ENCODE measurements at regions not wholly inside any gene's neighbourhood (a gene's known extent, or its start where the extent isn't known, plus 50 kb on each side); places are given as distances from the start of the nearest gene placed in this dataset.
"Not testable (repeated sequence)": the region's sequence is repeated elsewhere in the genome, so short reads cannot be mapped to it uniquely, and the experiment has no call there.

- Histone ChIP-seq H3K27me3 (ENCODE audit: low read depth, low read length) (no peaks in the 10 kb centered on the region), H3K36me3 (replicated peaks; ENCODE audit: low read depth, low read length) (no peaks in the 10 kb centered on the region), H3K9me3 (ENCODE audit: insufficient read depth, low read length) (no peaks in the 10 kb centered on the region), H2AFZ (ENCODE audit: low read depth, low read length) (no peak overlapping the region), H3K4me1 (ENCODE audit: low read length) (no peaks in the 10 kb centered on the region), H4K20me1 (ENCODE audit: insufficient read depth, low read length) (no peaks in the 10 kb centered on the region), H3K79me2 (ENCODE audit: low read length) (no peaks in the 10 kb centered on the region), H3K4me3 (ENCODE audit: low read length) (no peak overlapping the region), H3K4me2 (ENCODE audit: low read length) (no peak overlapping the region), H3K9ac (ENCODE audit: low read length) (no peak overlapping the region), H3K27ac (ENCODE audit: low read length) (no peak overlapping the region)
- TF ChIP-seq EZH2phosphoT487 (IDR thresholded peaks at IDR 0.05; ENCODE audit: low read depth): no peak
- TF ChIP-seq, protein P1, sequence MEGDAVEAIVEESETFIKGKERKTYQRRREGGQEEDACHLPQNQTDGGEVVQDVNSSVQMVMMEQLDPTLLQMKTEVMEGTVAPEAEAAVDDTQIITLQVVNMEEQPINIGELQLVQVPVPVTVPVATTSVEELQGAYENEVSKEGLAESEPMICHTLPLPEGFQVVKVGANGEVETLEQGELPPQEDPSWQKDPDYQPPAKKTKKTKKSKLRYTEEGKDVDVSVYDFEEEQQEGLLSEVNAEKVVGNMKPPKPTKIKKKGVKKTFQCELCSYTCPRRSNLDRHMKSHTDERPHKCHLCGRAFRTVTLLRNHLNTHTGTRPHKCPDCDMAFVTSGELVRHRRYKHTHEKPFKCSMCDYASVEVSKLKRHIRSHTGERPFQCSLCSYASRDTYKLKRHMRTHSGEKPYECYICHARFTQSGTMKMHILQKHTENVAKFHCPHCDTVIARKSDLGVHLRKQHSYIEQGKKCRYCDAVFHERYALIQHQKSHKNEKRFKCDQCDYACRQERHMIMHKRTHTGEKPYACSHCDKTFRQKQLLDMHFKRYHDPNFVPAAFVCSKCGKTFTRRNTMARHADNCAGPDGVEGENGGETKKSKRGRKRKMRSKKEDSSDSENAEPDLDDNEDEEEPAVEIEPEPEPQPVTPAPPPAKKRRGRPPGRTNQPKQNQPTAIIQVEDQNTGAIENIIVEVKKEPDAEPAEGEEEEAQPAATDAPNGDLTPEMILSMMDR (IDR thresholded peaks at IDR 0.05; ENCODE audit: low read depth, low read length): no peak
These were observed 380.0 kb downstream of the GLRX3 start for GRCh38 chr10:130516141-130516735.

DNA sequence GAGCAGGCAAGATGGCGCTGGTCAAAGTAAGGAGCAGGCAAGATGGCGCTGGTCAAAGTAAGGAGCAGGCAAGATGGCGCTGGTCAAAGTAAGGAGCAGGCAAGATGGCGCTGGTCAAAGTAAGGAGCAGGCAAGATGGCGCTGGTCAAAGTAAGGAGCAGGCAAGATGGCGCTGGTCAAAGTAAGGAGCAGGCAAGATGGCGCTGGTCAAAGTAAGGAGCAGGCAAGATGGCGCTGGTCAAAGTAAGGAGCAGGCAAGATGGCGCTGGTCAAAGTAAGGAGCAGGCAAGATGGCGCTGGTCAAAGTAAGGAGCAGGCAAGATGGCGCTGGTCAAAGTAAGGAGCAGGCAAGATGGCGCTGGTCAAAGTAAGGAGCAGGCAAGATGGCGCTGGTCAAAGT, 382.7 kb downstream of the GLRX3 start:
- not testable (repeated sequence) for H3K4me3 ChIP-seq (ENCODE audit: low read length); H4K20me1 ChIP-seq (ENCODE audit: insufficient read depth, low read length); H3K36me3 ChIP-seq (replicated peaks; ENCODE audit: low read depth, low read length); H3K27ac ChIP-seq (ENCODE audit: low read length); H3K79me2 ChIP-seq (ENCODE audit: low read length); H3K27me3 ChIP-seq (ENCODE audit: low read depth, low read length); H3K9me3 ChIP-seq (ENCODE audit: insufficient read depth, low read length); H3K4me2 ChIP-seq (ENCODE audit: low read length); H3K9ac ChIP-seq (ENCODE audit: low read length); H3K4me1 ChIP-seq (ENCODE audit: low read length); H2AFZ ChIP-seq (ENCODE audit: low read depth, low read length)

DNA sequence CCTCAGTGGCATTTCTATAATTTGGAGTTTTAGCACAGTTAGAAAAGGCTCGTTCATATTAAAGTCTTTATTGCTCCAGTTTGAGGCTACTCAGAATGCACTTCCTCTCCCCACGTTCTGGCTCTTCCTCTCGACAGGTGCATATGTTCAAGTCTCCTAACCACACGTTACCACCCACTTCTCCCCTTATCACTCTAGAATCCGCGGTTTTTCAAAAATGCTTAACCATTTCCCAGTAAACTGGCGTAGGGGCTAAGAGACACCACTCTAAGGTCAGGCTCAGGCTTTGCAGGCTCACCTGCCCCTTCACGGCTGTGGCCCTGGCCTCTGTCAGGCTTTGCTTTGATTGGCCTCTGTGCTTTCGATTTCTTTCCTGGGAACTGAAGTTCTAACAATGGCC, 383.6 kb downstream of the GLRX3 start:
- Histone ChIP-seq H3K4me3 (ENCODE audit: low read length) (no peak overlapping the region), H3K4me2 (ENCODE audit: low read length) (no peak overlapping the region), H2AFZ (ENCODE audit: low read depth, low read length) (no peak overlapping the region), H3K79me2 (ENCODE audit: low read length) (no peaks in the 10 kb centered on the region), H3K27ac (ENCODE audit: low read length) (no peak overlapping the region), H3K4me1 (ENCODE audit: low read length) (no peaks in the 10 kb centered on the region), H3K36me3 (replicated peaks; ENCODE audit: low read depth, low read length) (no peaks in the 10 kb centered on the region), H4K20me1 (ENCODE audit: insufficient read depth, low read length) (no peaks in the 10 kb centered on the region), H3K9me3 (ENCODE audit: insufficient read depth, low read length) (no peaks in the 10 kb centered on the region), H3K9ac (ENCODE audit: low read length) (no peak overlapping the region), H3K27me3 (ENCODE audit: low read depth, low read length) (no peaks in the 10 kb centered on the region)
- TF ChIP-seq, protein P1 (IDR thresholded peaks at IDR 0.05; ENCODE audit: low read depth, low read length): no peak
- no peak for TF ChIP-seq EZH2phosphoT487 (IDR thresholded peaks at IDR 0.05; ENCODE audit: low read depth)

GRCh38 chr10:130531312-130531711, 395.1 kb downstream of the GLRX3 start:
- Histone ChIP-seq H3K27ac (ENCODE audit: low read length) (no peak overlapping the region), H3K4me3 (ENCODE audit: low read length) (no peak overlapping the region), H4K20me1 (ENCODE audit: insufficient read depth, low read length) (no peaks in the 10 kb centered on the region), H3K9ac (ENCODE audit: low read length) (no peak overlapping the region), H3K27me3 (ENCODE audit: low read depth, low read length) (no peaks in the 10 kb centered on the region), H3K4me1 (ENCODE audit: low read length) (no peaks in the 10 kb centered on the region), H3K9me3 (ENCODE audit: insufficient read depth, low read length) (no peaks in the 10 kb centered on the region), H3K79me2 (ENCODE audit: low read length) (no peaks in the 10 kb centered on the region), H3K36me3 (replicated peaks; ENCODE audit: low read depth, low read length) (no peaks in the 10 kb centered on the region), H2AFZ (ENCODE audit: low read depth, low read length) (no peak overlapping the region), H3K4me2 (ENCODE audit: low read length) (no peak overlapping the region)
- TF ChIP-seq, protein P1 (IDR thresholded peaks at IDR 0.05; ENCODE audit: low read depth, low read length): no peak

DNA sequence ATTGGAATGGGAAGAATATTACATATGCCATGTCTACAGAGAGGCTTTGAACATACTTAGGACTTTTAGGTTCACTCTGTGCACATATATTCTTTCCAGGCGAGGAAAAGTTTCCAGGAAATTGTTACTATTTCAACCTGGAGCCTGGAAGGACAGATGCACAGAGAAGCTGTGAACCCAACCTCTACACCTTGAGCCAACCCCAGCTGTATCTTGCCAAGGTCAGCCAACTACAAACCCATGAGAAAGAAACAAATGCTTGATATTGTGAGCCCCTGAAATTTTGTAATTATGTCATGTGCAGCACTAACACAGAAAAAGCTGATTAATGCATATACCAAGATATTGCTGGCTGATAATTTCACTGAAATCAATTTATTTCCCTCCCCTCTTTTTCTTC, 404.9 kb downstream of the GLRX3 start:
- no peaks in the 10 kb centered on the region for H3K9me3 ChIP-seq (ENCODE audit: insufficient read depth, low read length)
- H3K27me3 ChIP-seq (ENCODE audit: low read depth, low read length): no peaks in the 10 kb centered on the region
- no peak overlapping the region for H2AFZ ChIP-seq (ENCODE audit: low read depth, low read length)
- H3K4me1 ChIP-seq (ENCODE audit: low read length): no peaks in the 10 kb centered on the region
- H3K27ac ChIP-seq (ENCODE audit: low read length): no peak overlapping the region
- no peaks in the 10 kb centered on the region for H3K79me2 ChIP-seq (ENCODE audit: low read length)
- no peak overlapping the region for H3K9ac ChIP-seq (ENCODE audit: low read length)
- no peak for TF ChIP-seq EZH2phosphoT487 (IDR thresholded peaks at IDR 0.05; ENCODE audit: low read depth)
- TF ChIP-seq, protein P1 (IDR thresholded peaks at IDR 0.05; ENCODE audit: low read depth, low read length): no peak
- H4K20me1 ChIP-seq (ENCODE audit: insufficient read depth, low read length): no peaks in the 10 kb centered on the region
- H3K4me3 ChIP-seq (ENCODE audit: low read length): no peak overlapping the region
- no peaks in the 10 kb centered on the region for H3K36me3 ChIP-seq (replicated peaks; ENCODE audit: low read depth, low read length)
- no peak overlapping the region for H3K4me2 ChIP-seq (ENCODE audit: low read length)

Measured in OCI-LY3 (cell line).